OCI-LY7 (cell line): ENCODE measurements at regions not wholly inside any gene's neighbourhood (a gene's known extent, or its start where the extent isn't known, plus 50 kb on each side); places are given as distances from the start of the nearest gene placed in this dataset.

Experiments
- BruUV-seq: library from RNA; stranded (reverse); fragments of 400-500 nt; replicated peaks from 2 replicates; lab custom pipeline; 2021; lab: Mats Ljungman, UMichigan
- CTCF ChIA-PET: fragments of 300-600 bp; sonication (Branson Sonifier 250); formaldehyde crosslinking; loops from one replicate; lab custom pipeline; 2022; ENCODE audit warnings: antibody characterized with exemption; ENCODE audit not compliant: unreplicated experiment; lab: Charles Lee
- POLR2A ChIA-PET: fragments of 300-600 bp; sonication (Branson Sonifier 250); formaldehyde crosslinking; loops from one replicate; lab custom pipeline; 2022; ENCODE audit warnings: antibody characterized with exemption; lab: Charles Lee
- DNase-seq: peaks from one replicate; pipeline ENCODE4 v3.0.0-alpha.2; 2015; ENCODE audit warnings: low spot score
- H2AFZ ChIP-seq: fragments of 200-600 bp; sonication (generic), shearing (Covaris generic); 2 replicates; pipeline ENCODE4 v1.6.1; 2014; ENCODE audit warnings: mild to moderate bottlenecking, antibody characterized with exemption, low read length, moderate library complexity
- H3K27ac ChIP-seq: fragments of 200-600 bp; sonication (generic); 2 replicates; pipeline ENCODE4 v1.5.1; 2014; ENCODE audit warnings: mixed run types, low read depth, mild to moderate bottlenecking, moderate library complexity, low read length, inconsistent platforms; ENCODE audit not compliant: poor library complexity, severe bottlenecking
- H3K36me3 ChIP-seq: fragments of 200-600 bp; sonication (generic); 2 replicates; pipeline ENCODE4 v1.6.1; 2014; ENCODE audit warnings: mild to moderate bottlenecking, antibody characterized with exemption, low read length, moderate library complexity, mixed read lengths; ENCODE audit not compliant: insufficient read depth
- H3K4me1 ChIP-seq: fragments of 200-600 bp; sonication (generic); 2 replicates; pipeline ENCODE4 v1.5.1; 2014; ENCODE audit warnings: mild to moderate bottlenecking, low read length; ENCODE audit not compliant: insufficient read depth, poor library complexity, severe bottlenecking
- H3K4me2 ChIP-seq: fragments of 200-600 bp; sonication (generic); 2 replicates; pipeline ENCODE4 v1.6.1; 2014; ENCODE audit warnings: mild to moderate bottlenecking, low read length
- H3K4me3 ChIP-seq: fragments of 200-600 bp; sonication (generic); 2 replicates; pipeline ENCODE4 v1.5.1; 2014; ENCODE audit warnings: mild to moderate bottlenecking, low read depth, low read length; ENCODE audit not compliant: poor library complexity, severe bottlenecking
- H3K79me2 ChIP-seq: fragments of 200-600 bp; sonication (generic); 2 replicates; pipeline ENCODE4 v1.6.1; 2016; ENCODE audit warnings: low read depth, mild to moderate bottlenecking, low read length, moderate library complexity, mixed read lengths; ENCODE audit not compliant: insufficient read depth
- H3K9me2 ChIP-seq: fragments of 200-600 bp; sonication (generic); 2 replicates; pipeline ENCODE4 v1.6.1; 2016; ENCODE audit warnings: mild to moderate bottlenecking, low read length, mixed read lengths; ENCODE audit not compliant: insufficient read depth
- H3K9me3 ChIP-seq: fragments of 200-600 bp; sonication (generic); 2 replicates; pipeline ENCODE4 v1.6.1; 2014; ENCODE audit warnings: mild to moderate bottlenecking, mixed run types, low read length, mixed read lengths
- H4K20me1 ChIP-seq: fragments of 200-600 bp; sonication (generic); 2 replicates; pipeline ENCODE4 v1.6.1; 2014; ENCODE audit warnings: mild to moderate bottlenecking, antibody characterized with exemption, low read length, moderate library complexity, mixed read lengths; ENCODE audit not compliant: insufficient read depth
- EZH2phosphoT487 ChIP-seq: fragments of 200-600 bp; sonication (generic); IDR thresholded peaks from 2 replicates; pipeline ENCODE4 v1.6.1; 2018; ENCODE audit warnings: low read depth, borderline replicate concordance, mild to moderate bottlenecking, mixed run types, antibody characterized with exemption, low read length, moderate library complexity, mixed read lengths
- intact Hi-C: fragments of 100-400 bp; cut with micrococcal nuclease; formaldehyde crosslinking; loops from one replicate; pipeline ENCODE4 v1.10.0; 2022; ENCODE audit not compliant: unreplicated experiment
- TF ChIP-seq, protein P1 (sequence below): fragments of 200-600 bp; sonication (generic); conservative IDR thresholded peaks from 2 replicates; pipeline ENCODE4 v1.5.1; 2014; ENCODE audit warnings: mild to moderate bottlenecking, antibody characterized with exemption, low read length, moderate library complexity, mixed read lengths

- intact Hi-C loops = no loop called here
- Histone ChIP-seq H3K36me3 (no peaks in the 10 kb centered on the region), H3K4me1 (no peaks in the 10 kb centered on the region), H3K79me2 (no peaks in the 10 kb centered on the region), H3K4me2 (no peak overlapping the region), H3K27ac (no peak overlapping the region), H2AFZ (no peak overlapping the region), H3K9me2 (no peaks in the 10 kb centered on the region), H3K4me3 (no peak overlapping the region), H4K20me1 (no peaks in the 10 kb centered on the region), H3K9me3 (no peaks in the 10 kb centered on the region)
- TF ChIP-seq, protein P1, sequence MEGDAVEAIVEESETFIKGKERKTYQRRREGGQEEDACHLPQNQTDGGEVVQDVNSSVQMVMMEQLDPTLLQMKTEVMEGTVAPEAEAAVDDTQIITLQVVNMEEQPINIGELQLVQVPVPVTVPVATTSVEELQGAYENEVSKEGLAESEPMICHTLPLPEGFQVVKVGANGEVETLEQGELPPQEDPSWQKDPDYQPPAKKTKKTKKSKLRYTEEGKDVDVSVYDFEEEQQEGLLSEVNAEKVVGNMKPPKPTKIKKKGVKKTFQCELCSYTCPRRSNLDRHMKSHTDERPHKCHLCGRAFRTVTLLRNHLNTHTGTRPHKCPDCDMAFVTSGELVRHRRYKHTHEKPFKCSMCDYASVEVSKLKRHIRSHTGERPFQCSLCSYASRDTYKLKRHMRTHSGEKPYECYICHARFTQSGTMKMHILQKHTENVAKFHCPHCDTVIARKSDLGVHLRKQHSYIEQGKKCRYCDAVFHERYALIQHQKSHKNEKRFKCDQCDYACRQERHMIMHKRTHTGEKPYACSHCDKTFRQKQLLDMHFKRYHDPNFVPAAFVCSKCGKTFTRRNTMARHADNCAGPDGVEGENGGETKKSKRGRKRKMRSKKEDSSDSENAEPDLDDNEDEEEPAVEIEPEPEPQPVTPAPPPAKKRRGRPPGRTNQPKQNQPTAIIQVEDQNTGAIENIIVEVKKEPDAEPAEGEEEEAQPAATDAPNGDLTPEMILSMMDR = no peak
- no peak for TF ChIP-seq EZH2phosphoT487
- DNase-seq = no peak
- ChIA-PET POLR2A (interaction anchor here (0.8 kb wide), 1 partner anchor 715 kb away, joined by 5 read pairs; no protein-coding TSS in a partner anchor), CTCF (no interaction called here)
- no TSS peak for BruUV-seq
These were observed 116.6 kb upstream of the RBBP8 start for GRCh38 chr18:22816266-22817176.

DNA sequence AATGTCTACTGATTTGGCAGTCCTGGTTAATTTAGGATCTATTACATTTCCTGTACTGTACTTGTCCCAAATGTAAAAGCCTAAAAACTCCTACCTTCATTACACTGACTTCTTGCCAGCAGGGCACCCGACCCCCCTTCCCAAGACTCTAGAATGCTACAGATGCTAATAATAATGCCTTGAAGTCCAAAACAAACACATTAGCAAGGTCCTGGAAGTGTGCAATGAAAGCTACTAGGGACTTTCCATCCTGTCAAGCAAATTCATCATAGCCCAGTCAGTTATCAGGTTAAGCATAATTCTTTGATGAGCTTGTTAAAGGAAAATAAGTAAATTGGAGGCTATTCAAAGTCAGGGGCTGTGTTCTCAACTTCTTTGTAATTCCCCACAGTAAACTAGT is 115.3 kb upstream of the RBBP8 start:
- ChIA-PET CTCF (no interaction called here), POLR2A (no interaction called here)
- no peaks in the 10 kb centered on the region for H4K20me1 ChIP-seq
- H2AFZ ChIP-seq = no peak overlapping the region
- H3K4me3 ChIP-seq = no peak overlapping the region
- no TSS peak for BruUV-seq
- no peaks in the 10 kb centered on the region for H3K79me2 ChIP-seq
- intact Hi-C loops = no loop called here
- DNase-seq = no peak
- TF ChIP-seq, protein P1 = no peak
- no peak for TF ChIP-seq EZH2phosphoT487
- no peak overlapping the region for H3K4me2 ChIP-seq
- no peaks in the 10 kb centered on the region for H3K36me3 ChIP-seq
- H3K27ac ChIP-seq = no peak overlapping the region
- H3K4me1 ChIP-seq = no peaks in the 10 kb centered on the region
- H3K9me3 ChIP-seq = no peaks in the 10 kb centered on the region
- H3K9me2 ChIP-seq = no peaks in the 10 kb centered on the region

DNA sequence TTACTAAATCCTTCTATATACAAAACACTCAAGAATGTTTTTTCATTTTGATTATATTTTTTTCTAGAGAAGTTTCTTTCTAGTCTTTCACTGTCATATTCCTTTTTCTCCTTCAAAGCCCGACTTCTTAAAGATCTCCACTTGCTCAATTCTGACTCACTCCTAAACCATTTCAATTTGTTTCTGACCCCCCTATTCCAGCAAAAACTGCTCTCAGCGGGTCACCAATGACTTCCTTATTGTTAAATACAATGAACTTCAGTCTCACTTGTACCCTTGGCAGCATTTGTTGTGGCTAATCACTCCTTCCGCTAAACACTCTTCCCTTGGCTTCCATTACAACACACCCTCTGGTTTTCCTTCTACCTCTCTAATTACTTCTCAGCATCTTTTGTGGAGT is 111.1 kb upstream of the RBBP8 start:
- H3K4me2 ChIP-seq = no peak overlapping the region
- no peaks in the 10 kb centered on the region for H3K4me1 ChIP-seq
- no peaks in the 10 kb centered on the region for H3K79me2 ChIP-seq
- H3K9me2 ChIP-seq = no peaks in the 10 kb centered on the region
- no peaks in the 10 kb centered on the region for H4K20me1 ChIP-seq
- H3K9me3 ChIP-seq = no peaks in the 10 kb centered on the region
- H3K4me3 ChIP-seq = no peak overlapping the region
- intact Hi-C loops = no loop called here
- no peaks in the 10 kb centered on the region for H3K36me3 ChIP-seq
- H2AFZ ChIP-seq = no peak overlapping the region
- H3K27ac ChIP-seq = no peak overlapping the region
- DNase-seq = no peak
- no TSS peak for BruUV-seq
- no peak for TF ChIP-seq EZH2phosphoT487
- TF ChIP-seq, protein P1 = no peak
- ChIA-PET POLR2A (interaction anchor here (0.7 kb wide), 2 partner anchors 27 to 832 kb away, joined by 3 read pairs; no protein-coding TSS in a partner anchor), CTCF (no interaction called here)
